H1 (cell line): ENCODE measurements at regions not wholly inside any gene's neighbourhood (a gene's known extent, or its start where the extent isn't known, plus 50 kb on each side); places are given as distances from the start of the nearest gene placed in this dataset.

ENCODE experiments used
- CTCF ChIA-PET: fragments of 300-600 bp; sonication (Branson Sonifier 250); formaldehyde crosslinking; loops from one replicate; lab custom pipeline; 2021; ENCODE audit not compliant: partially characterized antibody; lab: Charles Lee
- POLR2A ChIA-PET: fragments of 300-600 bp; sonication (Branson Sonifier 250); formaldehyde crosslinking; loops from one replicate; lab custom pipeline; 2021; ENCODE audit warnings: inconsistent platforms; ENCODE audit not compliant: partially characterized antibody; lab: Charles Lee
- DNase-seq, 2 experiments: peaks; one replicate each; pipeline versions ENCODE4 v3.0.0 to v3.0.0-alpha.2; 2010 to 2022; ENCODE audit warnings: low spot score in 2 of 2, low read depth in 1 of 2, mixed read lengths in 1 of 2
- FAIRE-seq: peaks from 2 replicates; lab custom pipeline; 2011; peaks lifted over from hg19 to GRCh38; lab: Jason Lieb, UNC
- H2AFZ ChIP-seq: 2 replicates; pipeline ENCODE4 v1.8.1; 2012; ENCODE audit warnings: low read length, inconsistent platforms
- H2AK5ac ChIP-seq: 2 replicates; pipeline ENCODE4 v1.6.1; 2013; ENCODE audit warnings: low read depth, low read length
- H2BK120ac ChIP-seq: replicated peaks from 2 replicates; pipeline ENCODE3; 2013; ENCODE audit warnings: low read depth, low read length, inconsistent platforms
- H2BK12ac ChIP-seq: 2 replicates; pipeline ENCODE4 v1.6.1; 2013; ENCODE audit warnings: low read depth, low read length
- H2BK15ac ChIP-seq: 2 replicates; pipeline ENCODE4 v1.6.1; 2013; ENCODE audit warnings: low read length
- H2BK20ac ChIP-seq: 2 replicates; pipeline ENCODE4 v1.6.1; 2013; ENCODE audit warnings: low read length
- H2BK5ac ChIP-seq: 2 replicates; pipeline ENCODE4 v1.6.1; 2013; ENCODE audit warnings: low read depth, low read length
- H3K14ac ChIP-seq: 2 replicates; pipeline ENCODE4 v1.6.1; 2013; ENCODE audit warnings: inconsistent platforms; ENCODE audit not compliant: insufficient read length
- H3K18ac ChIP-seq: 2 replicates; pipeline ENCODE4 v1.6.1; 2013; ENCODE audit warnings: low read length; ENCODE audit errors: extremely low read depth
- H3K23ac ChIP-seq: 2 replicates; pipeline ENCODE4 v1.6.1; 2013; ENCODE audit warnings: inconsistent platforms; ENCODE audit not compliant: insufficient read length
- H3K23me2 ChIP-seq: 2 replicates; pipeline ENCODE4 v1.6.1; 2013; ENCODE audit warnings: low read depth, low read length
- H3K27ac ChIP-seq: 2 replicates; pipeline ENCODE4 v1.6.1; 2011; ENCODE audit warnings: low read depth, low read length, inconsistent platforms
- H3K27me3 ChIP-seq, 4 experiments: replicated peaks in 1 of 4; 1 replicate in 1 of 4; 2 replicates in 3 of 4; pipeline versions ENCODE4 v1.6.1 to v1.8.1; 2011 to 2013; ENCODE audit warnings: low read length in 3 of 4, mild to moderate bottlenecking in 3 of 4, inconsistent platforms in 2 of 4, mixed read lengths in 2 of 4, moderate library complexity in 1 of 4; ENCODE audit not compliant: control insufficient read depth in 3 of 4, insufficient read depth in 3 of 4; ENCODE audit errors: extremely low read depth in 1 of 4
- H3K36me3 ChIP-seq, 4 experiments: 2 replicates each; pipeline versions ENCODE4 v1.6.1 to v1.8.1; 2011 to 2013; ENCODE audit warnings: mild to moderate bottlenecking in 4 of 4, low read length in 3 of 4, moderate library complexity in 2 of 4, control low read depth in 1 of 4, inconsistent platforms in 1 of 4; ENCODE audit not compliant: insufficient read depth in 4 of 4, control insufficient read depth in 2 of 4
- H3K4ac ChIP-seq: replicated peaks from 2 replicates; pipeline ENCODE3; 2013; ENCODE audit warnings: low read length, low read depth, mixed read lengths, inconsistent platforms; ENCODE audit not compliant: insufficient read length
- H3K4me1 ChIP-seq, 4 experiments: replicated peaks in 1 of 4; 1 replicate in 1 of 4; 2 replicates in 3 of 4; pipeline versions ENCODE4 v1.6.1 to v1.8.1; 2011 to 2013; ENCODE audit warnings: low read length in 3 of 4, inconsistent platforms in 2 of 4, mixed read lengths in 1 of 4; ENCODE audit not compliant: insufficient read depth in 4 of 4, control insufficient read depth in 3 of 4
- H3K4me2 ChIP-seq, 2 experiments: 2 replicates each; pipeline versions ENCODE4 v1.6.1 to v1.8.1; 2011 to 2013; ENCODE audit warnings: low read depth in 2 of 2, low read length in 2 of 2, control low read depth in 1 of 2, inconsistent platforms in 1 of 2, mild to moderate bottlenecking in 1 of 2; ENCODE audit not compliant: insufficient read depth in 1 of 2
- H3K4me3 ChIP-seq, 4 experiments: fragments of 200-600, 300-600 bp in 1 of 4; sonication (generic), shearing (Covaris generic), sonication (Bioruptor Twin) in 1 of 4; 2 replicates each; pipeline versions ENCODE4 v1.5.1 to v1.8.1; 2011 to 2016; ENCODE audit warnings: low read length in 4 of 4, low read depth in 3 of 4, control low read depth in 2 of 4, inconsistent platforms in 2 of 4, mild to moderate bottlenecking in 2 of 4, mixed read lengths in 1 of 4, moderate library complexity in 1 of 4; ENCODE audit not compliant: insufficient read depth in 2 of 4; ENCODE audit errors: extremely low read depth in 1 of 4
- H3K56ac ChIP-seq: replicated peaks from 2 replicates; pipeline ENCODE3; 2013; ENCODE audit warnings: low read depth, mild to moderate bottlenecking, mixed read lengths, low read length, inconsistent platforms; ENCODE audit not compliant: insufficient read length
- H3K79me1 ChIP-seq: 2 replicates; pipeline ENCODE4 v1.6.1; 2013; ENCODE audit warnings: low read depth, low read length, control low read depth
- H3K79me2 ChIP-seq, 2 experiments: 2 replicates each; pipeline versions ENCODE4 v1.6.1 to v1.8.1; 2012 to 2013; ENCODE audit warnings: low read length in 2 of 2, mild to moderate bottlenecking in 2 of 2, inconsistent platforms in 1 of 2; ENCODE audit not compliant: insufficient read depth in 2 of 2, control insufficient read depth in 1 of 2
- H3K9ac ChIP-seq, 4 experiments: replicated peaks in 1 of 4; 1 replicate in 1 of 4; 2 replicates in 3 of 4; pipeline versions ENCODE4 v1.6.1 to v1.8.1; 2011 to 2013; ENCODE audit warnings: low read depth in 3 of 4, low read length in 3 of 4, control low read depth in 2 of 4, mild to moderate bottlenecking in 2 of 4, moderate library complexity in 2 of 4, inconsistent platforms in 1 of 4; ENCODE audit errors: extremely low read depth in 1 of 4
- H3K9me3 ChIP-seq, 2 experiments: 2 replicates each; pipeline versions ENCODE4 v1.6.1 to v1.8.1; 2012 to 2013; ENCODE audit warnings: mild to moderate bottlenecking in 2 of 2, moderate library complexity in 2 of 2, control low read depth in 1 of 2, inconsistent platforms in 1 of 2, low read depth in 1 of 2, low read length in 1 of 2, mixed read lengths in 1 of 2; ENCODE audit not compliant: insufficient read depth in 2 of 2
- H4K20me1 ChIP-seq, 2 experiments: replicated peaks in 1 of 2; 2 replicates each; pipeline versions ENCODE3 to v1.8.1; 2011 to 2013; ENCODE audit warnings: inconsistent platforms in 2 of 2, low read length in 2 of 2, mild to moderate bottlenecking in 1 of 2; ENCODE audit not compliant: insufficient read depth in 2 of 2, control insufficient read depth in 1 of 2
- H4K5ac ChIP-seq: 2 replicates; pipeline ENCODE4 v1.6.1; 2013; ENCODE audit warnings: low read length, low read depth, mixed read lengths, inconsistent platforms; ENCODE audit not compliant: insufficient read length
- H4K8ac ChIP-seq: 2 replicates; pipeline ENCODE4 v1.8.0; 2013; ENCODE audit warnings: mild to moderate bottlenecking, moderate library complexity, low read length, inconsistent platforms; ENCODE audit not compliant: insufficient read depth; ENCODE audit errors: extremely low read depth
- H4K91ac ChIP-seq: replicated peaks from 2 replicates; pipeline ENCODE3; 2013; ENCODE audit warnings: low read length, mixed read lengths, inconsistent platforms; ENCODE audit not compliant: insufficient read length
- RAD21 ChIP-seq, 2 experiments: IDR thresholded peaks in 1 of 2; conservative IDR thresholded peaks in 1 of 2; 2 replicates each; pipeline ENCODE4 v1.6.1; 2011; ENCODE audit warnings: low read depth in 2 of 2, low read length in 2 of 2, improper control_type of control experiment in 1 of 2, inconsistent platforms in 1 of 2, mild to moderate bottlenecking in 1 of 2, moderate library complexity in 1 of 2
- SP1 ChIP-seq: IDR thresholded peaks from 2 replicates; pipeline ENCODE4 v1.6.1; 2011; ENCODE audit warnings: low read depth, low read length
- WGBS, 2 experiments: shearing (Covaris generic) in 1 of 2; methylation state at CpG; one replicate each; pipeline versions ENCODE4 v1.1.6 to v1.1.7; 2013 to 2015; ENCODE audit warnings: low lambda C conversion rate in 2 of 2, mixed read lengths in 2 of 2, inconsistent platforms in 1 of 2, low coverage in 1 of 2, missing lambda C conversion rate in 1 of 2; ENCODE audit not compliant: insufficient replicate concordance in 2 of 2, insufficient coverage in 1 of 2, insufficient read length in 1 of 2; ENCODE audit errors: extremely low coverage in 1 of 2, missing lambda C conversion rate in 1 of 2; 5-methylcytosine and 5-hydroxymethylcytosine counted together

DNA sequence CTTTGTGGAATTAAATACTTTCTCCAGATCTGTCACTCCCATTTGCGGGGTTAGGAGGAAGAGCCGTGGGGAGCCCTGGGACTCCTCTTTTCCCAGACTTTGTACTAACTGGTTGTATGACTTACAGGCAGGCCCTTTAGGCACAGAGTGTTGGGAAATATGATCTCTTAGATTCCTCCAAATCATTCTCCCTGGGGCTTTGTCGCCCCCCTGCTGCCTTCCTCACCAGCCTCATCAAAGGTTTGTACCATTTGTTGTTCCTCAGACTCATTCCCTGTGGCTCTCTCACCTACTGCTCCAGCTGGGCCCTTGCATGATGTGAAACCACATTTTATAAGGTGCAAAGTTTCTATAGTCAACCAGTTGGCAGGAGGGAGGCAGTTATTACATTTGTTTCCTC is 56.4 kb downstream of the CRYGS start:
- no peak overlapping the region for H3K56ac ChIP-seq
- H3K23ac ChIP-seq, result no peak overlapping the region
- H3K14ac ChIP-seq, result no peak overlapping the region
- no peak overlapping the region for H3K18ac ChIP-seq
- no peak overlapping the region for H3K4ac ChIP-seq
- H3K23me2 ChIP-seq, result no peaks in the 10 kb centered on the region
- no peak overlapping the region for H4K8ac ChIP-seq
- H3K27ac ChIP-seq, result no peak overlapping the region
- no peak overlapping the region for H2BK12ac ChIP-seq
- no peaks in the 10 kb centered on the region for H4K20me1 ChIP-seq
- no peak overlapping the region for H2BK20ac ChIP-seq
- H3K27me3 ChIP-seq, result no peaks in the 10 kb centered on the region
- H3K79me2 ChIP-seq, result no peaks in the 10 kb centered on the region
- ChIA-PET CTCF (interaction anchor here (0.6 to 0.9 kb wide), 3 partner anchors 24 to 268 kb away, joined by 3 to 7 read pairs (median 3); no protein-coding TSS in a partner anchor), POLR2A (no interaction called here)
- FAIRE-seq, result no peak
- no peak overlapping the region for H2BK5ac ChIP-seq
- no peak overlapping the region for H2BK120ac ChIP-seq
- H4K91ac ChIP-seq, result no peak overlapping the region
- 72% methylated on average over 3 of the region's 3 CpGs; no CpG with 5 or more reads in 1 of the 2 experiments for WGBS, 2 experiments
- peak in 1 of 2 experiments; percentile 45 for DNase-seq
- H3K4me1 ChIP-seq, result peaks cover 0 to 5% (median 0%) of the 10 kb centered on the region in 4 experiments; a peak in 1 of 7 replicates
- H2BK15ac ChIP-seq, result no peak overlapping the region
- H4K5ac ChIP-seq, result no peak overlapping the region
- no peaks in the 10 kb centered on the region for H3K9me3 ChIP-seq
- no peak overlapping the region for H3K4me3 ChIP-seq
- no peaks in the 10 kb centered on the region for H3K36me3 ChIP-seq
- no peak overlapping the region for H2AK5ac ChIP-seq
- no peaks in the 10 kb centered on the region for H3K79me1 ChIP-seq
- no peak overlapping the region for H3K9ac ChIP-seq
- TF ChIP-seq SP1 (no peak), RAD21 (IDR thresholded peaks at IDR 0.05 in 1 of 2, conservative IDR thresholded peaks at IDR 0.05 in 1 of 2; ENCODE audit: low read depth in 2 of 2, low read length in 2 of 2) (peak; percentile 28 to 33; a peak in 3 of 4 replicates)
- no peak overlapping the region for H3K4me2 ChIP-seq
- no peak overlapping the region for H2AFZ ChIP-seq
